Keratinocyte (primary cell): ENCODE measurements at regions not wholly inside any gene's neighbourhood (a gene's known extent, or its start where the extent isn't known, plus 50 kb on each side); places are given as distances from the start of the nearest gene placed in this dataset.

Experiments used
- DNase-seq: peaks from one replicate; pipeline ENCODE4 v3.0.0-alpha.2; 2011; ENCODE audit warnings: low read depth, missing footprints, low spot score
- FAIRE-seq: peaks from 2 replicates; lab custom pipeline; 2011; peaks lifted over from hg19 to GRCh38; lab: Jason Lieb, UNC
- H2AFZ ChIP-seq: 2 replicates; pipeline ENCODE4 v1.6.0; 2012; ENCODE audit warnings: low read length, control low read depth, inconsistent platforms; ENCODE audit not compliant: control insufficient read depth
- H3K27ac ChIP-seq: 2 replicates; pipeline ENCODE4 v1.5.1; 2011; ENCODE audit warnings: low read length; ENCODE audit not compliant: control insufficient read depth, insufficient read depth
- H3K27me3 ChIP-seq: 3 replicates; pipeline ENCODE4 v1.6.0; 2011; ENCODE audit warnings: low read length; ENCODE audit not compliant: control insufficient read depth, insufficient read depth; ENCODE audit errors: extremely low read depth
- H3K36me3 ChIP-seq, 2 experiments: 2 replicates in 1 of 2; 3 replicates in 1 of 2; pipeline ENCODE4 v1.5.1; 2011; ENCODE audit warnings: low read length in 2 of 2, mild to moderate bottlenecking in 1 of 2; ENCODE audit not compliant: control insufficient read depth in 2 of 2, insufficient read depth in 2 of 2; ENCODE audit errors: extremely low read depth in 1 of 2
- H3K4me1 ChIP-seq: 3 replicates; pipeline ENCODE4 v1.5.1; 2011; ENCODE audit warnings: low read length; ENCODE audit not compliant: control insufficient read depth, insufficient read depth; ENCODE audit errors: extremely low read depth
- H3K4me2 ChIP-seq: 3 replicates; pipeline ENCODE4 v1.6.0; 2011; ENCODE audit warnings: low read depth, low read length; ENCODE audit not compliant: control insufficient read depth, insufficient read depth; ENCODE audit errors: extremely low read depth
- H3K4me3 ChIP-seq, 3 experiments: fragments of 200-600 bp in 1 of 3; sonication (generic) in 1 of 3; 2 replicates in 2 of 3; 3 replicates in 1 of 3; pipeline ENCODE4 v1.5.1; 2011 to 2016; ENCODE audit warnings: low read length in 3 of 3, mild to moderate bottlenecking in 3 of 3, control low read depth in 2 of 3, inconsistent platforms in 1 of 3, low read depth in 1 of 3, mixed read lengths in 1 of 3, mixed run types in 1 of 3, moderate library complexity in 1 of 3; ENCODE audit not compliant: control insufficient read depth in 2 of 3, insufficient read depth in 2 of 3; ENCODE audit errors: extremely low read depth in 1 of 3
- H3K79me2 ChIP-seq: 2 replicates; pipeline ENCODE4 v1.6.0; 2012; ENCODE audit warnings: low read length; ENCODE audit not compliant: control insufficient read depth, insufficient read depth
- H3K9ac ChIP-seq: 3 replicates; pipeline ENCODE4 v1.6.0; 2011; ENCODE audit warnings: low read length; ENCODE audit not compliant: control insufficient read depth, insufficient read depth; ENCODE audit errors: extremely low read depth
- H3K9me1 ChIP-seq: 3 replicates; pipeline ENCODE4 v1.6.0; 2011; ENCODE audit warnings: low read length; ENCODE audit not compliant: control insufficient read depth, insufficient read depth; ENCODE audit errors: extremely low read depth
- H3K9me3 ChIP-seq: 2 replicates; pipeline ENCODE4 v1.5.1; 2012; ENCODE audit warnings: low read depth, low read length; ENCODE audit not compliant: control insufficient read depth
- H4K20me1 ChIP-seq: 3 replicates; pipeline ENCODE4 v1.6.0; 2011; ENCODE audit warnings: low read length; ENCODE audit not compliant: control insufficient read depth, insufficient read depth; ENCODE audit errors: extremely low read depth
- CTCF ChIP-seq, 3 experiments: IDR thresholded peaks in 1 of 3; conservative IDR thresholded peaks in 1 of 3; optimal IDR thresholded peaks in 1 of 3; 2 replicates in 2 of 3; 3 replicates in 1 of 3; pipeline versions ENCODE3 to v1.5.1; 2011; ENCODE audit warnings: low read length in 3 of 3, mild to moderate bottlenecking in 3 of 3, moderate library complexity in 2 of 3, control low read depth in 1 of 3, inconsistent platforms in 1 of 3; ENCODE audit not compliant: insufficient read depth in 2 of 3; ENCODE audit errors: extremely low read depth in 1 of 3
- EZH2 ChIP-seq: IDR thresholded peaks from one replicate; pipeline ENCODE4 v1.6.1; 2012; ENCODE audit warnings: inconsistent platforms, mild to moderate bottlenecking, low read length, moderate library complexity
- dilution Hi-C: fragments of 300-500 bp; cut with MboI; formaldehyde crosslinking; loops from one replicate; pipeline ENCODE4 v1.7.0; 2020; ENCODE audit warnings: low sequenced_read_pairs; ENCODE audit not compliant: extremely low pct_ligation_motif_present

- H3K4me3 ChIP-seq = no peak overlapping the region
- no peak for DNase-seq
These were observed 154.8 kb upstream of the CHODL start for GRCh38 chr21:18089786-18090185.

DNA sequence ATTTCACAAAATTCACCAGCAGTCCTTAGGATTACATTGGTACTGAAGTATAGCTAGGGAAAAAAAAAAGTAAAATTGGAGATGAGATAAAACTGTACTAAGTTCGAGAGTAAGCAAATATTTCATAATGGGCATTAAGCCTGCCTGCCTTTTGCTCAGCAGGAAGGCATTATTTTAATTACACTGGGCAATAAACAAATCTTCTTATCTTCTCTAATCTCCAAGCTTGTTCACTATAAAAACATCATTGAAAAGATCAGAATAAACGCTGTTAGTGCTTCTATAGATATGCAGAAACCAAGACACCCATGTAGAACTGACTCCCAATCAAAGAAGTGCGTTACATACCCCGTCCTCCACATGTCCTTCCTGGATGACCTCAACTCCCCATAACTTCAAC is 174.2 kb upstream of the CHODL start:
- Histone ChIP-seq H3K9ac (no peak overlapping the region), H3K4me3 (no peak overlapping the region), H3K79me2 (no peaks in the 10 kb centered on the region), H3K27me3 (no peaks in the 10 kb centered on the region), H3K9me3 (no peaks in the 10 kb centered on the region), H3K27ac (no peak overlapping the region), H3K4me2 (no peak overlapping the region), H4K20me1 (no peaks in the 10 kb centered on the region), H3K4me1 (no peaks in the 10 kb centered on the region), H3K9me1 (no peaks in the 10 kb centered on the region), H2AFZ (no peak overlapping the region), H3K36me3 (no peaks in the 10 kb centered on the region)
- FAIRE-seq (no peak), DNase-seq (no peak)
- dilution Hi-C loops = no loop called here
- TF ChIP-seq EZH2 = no peak
- TF ChIP-seq CTCF (optimal IDR thresholded peaks at IDR 0.05 in 1 of 3, IDR thresholded peaks at IDR 0.05 in 1 of 3, conservative IDR thresholded peaks at IDR 0.05 in 1 of 3; ENCODE audit: extremely low read depth in 1 of 3, insufficient read depth in 2 of 3, low read length in 3 of 3) = no peak

More at GRCh38 chr21:18089786-18090185, 154.8 kb upstream of the CHODL start:
- Histone ChIP-seq H3K4me1 (no peaks in the 10 kb centered on the region), H3K79me2 (no peaks in the 10 kb centered on the region), H3K9me3 (no peaks in the 10 kb centered on the region), H4K20me1 (no peaks in the 10 kb centered on the region), H2AFZ (no peak overlapping the region), H3K27me3 (no peaks in the 10 kb centered on the region), H3K9me1 (no peaks in the 10 kb centered on the region), H3K4me2 (no peak overlapping the region), H3K27ac (no peak overlapping the region), H3K36me3 (no peaks in the 10 kb centered on the region), H3K9ac (no peak overlapping the region)
- no peak for FAIRE-seq
- dilution Hi-C loops = no loop called here
- TF ChIP-seq EZH2 (no peak), CTCF (optimal IDR thresholded peaks at IDR 0.05 in 1 of 3, IDR thresholded peaks at IDR 0.05 in 1 of 3, conservative IDR thresholded peaks at IDR 0.05 in 1 of 3; ENCODE audit: extremely low read depth in 1 of 3, insufficient read depth in 2 of 3, low read length in 3 of 3) (no peak)
